ENCODE measurements at regions not wholly inside any gene's neighbourhood (a gene's known extent, or its start where the extent isn't known, plus 50 kb on each side); places are given as distances from the start of the nearest gene placed in this dataset.

- no peaks in the 10 kb centered on the region for H3K4me1 ChIP-seq (ENCODE audit: control insufficient read depth in 4 of 4, insufficient read depth in 4 of 4, low read length in 3 of 4)
- no peak overlapping the region for H3K27ac ChIP-seq (ENCODE audit: low read depth in 1 of 2, low read length in 2 of 2)
- no peak for DNase-seq (ENCODE audit: low spot score)
- H3K4me3 ChIP-seq (ENCODE audit: low read depth in 1 of 3, low read length in 3 of 3) = no peak overlapping the region
- H3K36me3 ChIP-seq (ENCODE audit: control insufficient read depth in 4 of 4, insufficient read depth in 3 of 4, low read depth in 1 of 4, low read length in 3 of 4) = no peaks in the 10 kb centered on the region
- H3K9me3 ChIP-seq (ENCODE audit: control insufficient read depth in 4 of 4, low read length in 3 of 4) = no peaks in the 10 kb centered on the region
- H3K9ac ChIP-seq (ENCODE audit: low read depth in 1 of 2, low read length in 2 of 2) = no peak overlapping the region
- TF ChIP-seq YY1 (IDR thresholded peaks at IDR 0.05) (no peak), ZBTB33 (IDR thresholded peaks at IDR 0.05) (no peak), GABPA (IDR thresholded peaks at IDR 0.05 in 1 of 2, conservative IDR thresholded peaks at IDR 0.05 in 1 of 2) (no peak), NR2F2 (IDR thresholded peaks at IDR 0.05) (no peak), ATF3 (IDR thresholded peaks at IDR 0.05) (no peak), HNF4A (conservative IDR thresholded peaks at IDR 0.05) (no peak), HNF4G (IDR thresholded peaks at IDR 0.05) (no peak), SP1 (IDR thresholded peaks at IDR 0.05) (no peak), CTCF (IDR thresholded peaks at IDR 0.05; ENCODE audit: low read depth, low read length, missing input control) (no peak), TAF1 (conservative IDR thresholded peaks at IDR 0.05) (no peak), MAX (IDR thresholded peaks at IDR 0.05) (no peak), RAD21 (IDR thresholded peaks at IDR 0.05) (no peak), JUND (IDR thresholded peaks at IDR 0.05) (no peak), EGR1 (IDR thresholded peaks at IDR 0.05; ENCODE audit: low read depth in 2 of 2) (no peak), FOXA1 (IDR thresholded peaks at IDR 0.05) (no peak), RXRA (IDR thresholded peaks at IDR 0.05) (no peak), REST (IDR thresholded peaks at IDR 0.05) (no peak)
- H3K27me3 ChIP-seq (ENCODE audit: control insufficient read depth in 4 of 4, insufficient read depth in 4 of 4, low read length in 3 of 4) = no peaks in the 10 kb centered on the region
- whole genome bisulfite sequencing = 86% methylated on average over 1 of the region's 1 CpG
These were observed 440.9 kb upstream of the MIR17HG start for GRCh38 chr13:90906554-90906953.

- Histone ChIP-seq H3K9me3 (ENCODE audit: control insufficient read depth in 4 of 4, low read length in 3 of 4) (no peaks in the 10 kb centered on the region), H3K27me3 (ENCODE audit: control insufficient read depth in 4 of 4, insufficient read depth in 4 of 4, low read length in 3 of 4) (no peaks in the 10 kb centered on the region), H3K36me3 (ENCODE audit: control insufficient read depth in 4 of 4, insufficient read depth in 3 of 4, low read depth in 1 of 4, low read length in 3 of 4) (no peaks in the 10 kb centered on the region), H3K9ac (ENCODE audit: low read depth in 1 of 2, low read length in 2 of 2) (no peak overlapping the region), H3K4me3 (ENCODE audit: low read depth in 1 of 3, low read length in 3 of 3) (no peak overlapping the region), H3K4me1 (ENCODE audit: control insufficient read depth in 4 of 4, insufficient read depth in 4 of 4, low read length in 3 of 4) (no peaks in the 10 kb centered on the region), H3K27ac (ENCODE audit: low read depth in 1 of 2, low read length in 2 of 2) (no peak overlapping the region)
- DNase-seq (ENCODE audit: low spot score) = no peak
- TF ChIP-seq GABPA (IDR thresholded peaks at IDR 0.05 in 1 of 2, conservative IDR thresholded peaks at IDR 0.05 in 1 of 2) = no peak
- TF ChIP-seq ZBTB33 (IDR thresholded peaks at IDR 0.05) = no peak
- no peak for TF ChIP-seq MAX (IDR thresholded peaks at IDR 0.05)
- no peak for TF ChIP-seq FOXA2 (IDR thresholded peaks at IDR 0.05)
- no peak for TF ChIP-seq RXRA (IDR thresholded peaks at IDR 0.05)
- WGBS = 82% methylated on average over 2 of the region's 2 CpGs
These were observed 438.7 kb upstream of the MIR17HG start for GRCh38 chr13:90908792-90909191.

Data from liver (tissue), 8 donors.